ENCODE measurements at regions not wholly inside any gene's neighbourhood (a gene's known extent, or its start where the extent isn't known, plus 50 kb on each side); places are given as distances from the start of the nearest gene placed in this dataset.

- DNase-seq (ENCODE audit: low read depth in 3 of 3, low spot score in 1 of 3), result no peak
Measured at GRCh38 chr1:55747408-55747841, 532.3 kb upstream of the USP24 start.

- DNase-seq (ENCODE audit: low read depth in 3 of 3, low spot score in 1 of 3), result no peak
Measured at GRCh38 chr1:55746710-55747109, 531.5 kb upstream of the USP24 start.

- no peak for DNase-seq (ENCODE audit: low read depth in 3 of 3, low spot score in 1 of 3)
Measured at GRCh38 chr1:55741516-55741915, 526.4 kb upstream of the USP24 start.

GRCh38 chr1:55735106-55735505 lies 519.9 kb upstream of the USP24 start:
- DNase-seq (ENCODE audit: low read depth in 3 of 3, low spot score in 1 of 3), result no peak

- no peak for DNase-seq (ENCODE audit: low read depth in 3 of 3, low spot score in 1 of 3)
Measured at GRCh38 chr1:55726994-55727393, 511.8 kb upstream of the USP24 start.

GRCh38 chr1:55725378-55725777 lies 510.2 kb upstream of the USP24 start:
- DNase-seq (ENCODE audit: low read depth in 3 of 3, low spot score in 1 of 3), result no peak

- DNase-seq (ENCODE audit: low read depth in 3 of 3, low spot score in 1 of 3), result no peak
Measured at GRCh38 chr1:55724551-55725325, 509.6 kb upstream of the USP24 start.

- no peak for DNase-seq (ENCODE audit: low read depth in 3 of 3, low spot score in 1 of 3)
Measured at GRCh38 chr1:55723001-55723400, 507.8 kb upstream of the USP24 start.

- DNase-seq (ENCODE audit: low read depth in 3 of 3, low spot score in 1 of 3), result no peak
Measured at GRCh38 chr1:55720261-55720660, 505.1 kb upstream of the USP24 start.

GRCh38 chr1:55718758-55719671 lies 503.9 kb upstream of the USP24 start:
- no peak for DNase-seq (ENCODE audit: low read depth in 3 of 3, low spot score in 1 of 3)

- DNase-seq (ENCODE audit: low read depth in 3 of 3, low spot score in 1 of 3), result no peak
Measured at GRCh38 chr1:55717111-55717510, 501.9 kb upstream of the USP24 start.

GRCh38 chr1:55716610-55717009 lies 501.4 kb upstream of the USP24 start:
- no peak for DNase-seq (ENCODE audit: low read depth in 3 of 3, low spot score in 1 of 3)

GRCh38 chr1:55716151-55716550 lies 501.0 kb upstream of the USP24 start:
- DNase-seq (ENCODE audit: low read depth in 3 of 3, low spot score in 1 of 3), result no peak

GRCh38 chr1:55714230-55714629 lies 499.1 kb upstream of the USP24 start:
- DNase-seq (ENCODE audit: low read depth in 3 of 3, low spot score in 1 of 3), result no peak

- DNase-seq (ENCODE audit: low read depth in 3 of 3, low spot score in 1 of 3), result no peak
Measured at GRCh38 chr1:55713516-55713915, 498.4 kb upstream of the USP24 start.

- no peak for DNase-seq (ENCODE audit: low read depth in 3 of 3, low spot score in 1 of 3)
Measured at GRCh38 chr1:55712148-55712547, 497.0 kb upstream of the USP24 start.

- no peak for DNase-seq (ENCODE audit: low read depth in 3 of 3, low spot score in 1 of 3)
Measured at GRCh38 chr1:55708781-55709180, 493.6 kb upstream of the USP24 start.

- DNase-seq (ENCODE audit: low read depth in 3 of 3, low spot score in 1 of 3), result no peak
Measured at GRCh38 chr1:55707846-55708245, 492.7 kb upstream of the USP24 start.

GRCh38 chr1:55707196-55707595 lies 492.0 kb upstream of the USP24 start:
- DNase-seq (ENCODE audit: low read depth in 3 of 3, low spot score in 1 of 3), result no peak

GRCh38 chr1:55706397-55706796 lies 491.2 kb upstream of the USP24 start:
- no peak for DNase-seq (ENCODE audit: low read depth in 3 of 3, low spot score in 1 of 3)

- no peak for DNase-seq (ENCODE audit: low read depth in 3 of 3, low spot score in 1 of 3)
Measured at GRCh38 chr1:55703726-55704363, 488.7 kb upstream of the USP24 start.

- no peak for DNase-seq (ENCODE audit: low read depth in 3 of 3, low spot score in 1 of 3)
Measured at GRCh38 chr1:55702064-55702463, 486.9 kb upstream of the USP24 start.

Measured in stimulated activated CD4-positive, alpha-beta T cell treated with anti-CD3 and anti-CD28 coated beads, TNF-alpha, amount 100 ng/mL, for 1 hour (primary cell).